HG03108 (cell line): ENCODE measurements at regions not wholly inside any gene's neighbourhood (a gene's known extent, or its start where the extent isn't known, plus 50 kb on each side); places are given as distances from the start of the nearest gene placed in this dataset.

Source experiments
- ATAC-seq: cut with Tn5 transposase; IDR thresholded peaks from one replicate; pipeline ENCODE4 v1.9.1; 2021; ENCODE audit warnings: moderate library complexity; ENCODE audit not compliant: unreplicated experiment

- no peak for ATAC-seq
Measured at GRCh38 chr14:101235335-101236103, 325.8 kb upstream of the DIO3 start.

- ATAC-seq, result no peak
Measured at GRCh38 chr14:101236496-101237251, 324.6 kb upstream of the DIO3 start.

- ATAC-seq, result no peak
Measured at GRCh38 chr14:101237252-101237616, 324.1 kb upstream of the DIO3 start.

GRCh38 chr14:101239065-101239464, 322.2 kb upstream of the DIO3 start:
- ATAC-seq, result no peak

- ATAC-seq, result no peak
Measured at GRCh38 chr14:101241147-101241546, 320.1 kb upstream of the DIO3 start.

- no peak for ATAC-seq
Measured at GRCh38 chr14:101241807-101242278, 319.5 kb upstream of the DIO3 start.

- ATAC-seq, result no peak
Measured at GRCh38 chr14:101242442-101243385, 318.6 kb upstream of the DIO3 start.

GRCh38 chr14:101243587-101244338, 317.5 kb upstream of the DIO3 start:
- no peak for ATAC-seq

GRCh38 chr14:101246894-101247841, 314.1 kb upstream of the DIO3 start:
- ATAC-seq, result no peak

- ATAC-seq, result no peak
Measured at GRCh38 chr14:101247842-101248725, 313.2 kb upstream of the DIO3 start.

GRCh38 chr14:101248840-101249675, 312.2 kb upstream of the DIO3 start:
- ATAC-seq, result no peak

- no peak for ATAC-seq
Measured at GRCh38 chr14:101249676-101250036, 311.6 kb upstream of the DIO3 start.

- no peak for ATAC-seq
Measured at GRCh38 chr14:101250336-101250947, 310.9 kb upstream of the DIO3 start.

- no peak for ATAC-seq
Measured at GRCh38 chr14:101250948-101251811, 310.1 kb upstream of the DIO3 start.

GRCh38 chr14:101251812-101252442, 309.4 kb upstream of the DIO3 start:
- no peak for ATAC-seq
